C4-2B (cell line): ENCODE measurements at regions not wholly inside any gene's neighbourhood (a gene's known extent, or its start where the extent isn't known, plus 50 kb on each side); places are given as distances from the start of the nearest gene placed in this dataset.

ENCODE experiments used
- H3K27ac ChIP-seq: fragments of 450-650 bp; 2 replicates; pipeline ENCODE4 v1.5.1; 2017
- CTCF ChIP-seq: fragments of 450-650 bp; conservative IDR thresholded peaks from 2 replicates; pipeline ENCODE4 v1.5.1; 2017; ENCODE audit warnings: mild to moderate bottlenecking
- ZFX ChIP-seq: fragments of 450-650 bp; IDR thresholded peaks from 2 replicates; pipeline ENCODE4 v1.6.1; 2017

- no peak for TF ChIP-seq CTCF
- no peak for TF ChIP-seq ZFX
- no peak overlapping the region for H3K27ac ChIP-seq
Measured at GRCh38 chr5:125826214-125826613, 597.0 kb upstream of the GRAMD2B start.

- TF ChIP-seq CTCF: no peak
- no peak for TF ChIP-seq ZFX
- H3K27ac ChIP-seq: no peak overlapping the region
Measured at GRCh38 chr5:125829349-125829748, 593.9 kb upstream of the GRAMD2B start.

GRCh38 chr5:125833398-125833797 is 589.8 kb upstream of the GRAMD2B start:
- H3K27ac ChIP-seq: no peak overlapping the region
- TF ChIP-seq ZFX (no peak), CTCF (no peak)

GRCh38 chr5:125834438-125835115 is 588.6 kb upstream of the GRAMD2B start:
- no peak overlapping the region for H3K27ac ChIP-seq
- TF ChIP-seq CTCF: no peak
- no peak for TF ChIP-seq ZFX

- TF ChIP-seq ZFX: no peak
- TF ChIP-seq CTCF: peak; percentile 84
- H3K27ac ChIP-seq: no peak overlapping the region
Measured at GRCh38 chr5:125835293-125836172, 587.7 kb upstream of the GRAMD2B start.

GRCh38 chr5:125836256-125836655 is 587.0 kb upstream of the GRAMD2B start:
- TF ChIP-seq ZFX (no peak), CTCF (no peak)
- no peak overlapping the region for H3K27ac ChIP-seq

- no peak for TF ChIP-seq CTCF
- TF ChIP-seq ZFX: no peak
- no peak overlapping the region for H3K27ac ChIP-seq
Measured at GRCh38 chr5:125837866-125838265, 585.3 kb upstream of the GRAMD2B start.
